HG03342 (cell line): ENCODE measurements at regions not wholly inside any gene's neighbourhood (a gene's known extent, or its start where the extent isn't known, plus 50 kb on each side); places are given as distances from the start of the nearest gene placed in this dataset.

Experiments
- ATAC-seq: cut with Tn5 transposase; IDR thresholded peaks from one replicate; pipeline ENCODE4 v1.9.1; 2021; ENCODE audit warnings: mild to moderate bottlenecking, moderate library complexity; ENCODE audit not compliant: unreplicated experiment

DNA sequence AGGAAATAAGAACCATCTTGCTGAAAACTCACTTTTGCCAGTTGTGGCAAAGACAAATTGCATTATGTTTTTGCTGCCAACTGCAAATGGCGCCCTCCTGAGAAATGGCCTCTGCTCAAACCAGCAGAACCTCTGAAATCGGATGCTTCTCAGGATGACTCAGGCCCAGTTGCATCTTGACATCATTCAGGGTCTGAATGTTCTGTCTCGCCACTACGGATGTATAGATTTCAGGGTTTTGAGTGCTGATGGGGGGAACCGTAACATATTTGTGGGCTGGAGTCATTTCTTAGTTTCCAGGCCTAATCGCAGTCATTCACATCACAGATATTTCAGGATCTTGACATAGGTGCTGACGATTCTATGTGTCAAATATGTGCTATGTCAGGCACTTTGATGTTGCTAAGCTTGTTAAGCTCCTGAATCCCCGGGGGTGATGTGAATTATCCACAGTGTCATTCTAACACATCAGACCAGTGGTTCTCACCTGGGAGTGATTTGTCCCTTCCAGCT, 207.1 kb downstream of the NFATC2 start:
- ATAC-seq = no peak

DNA sequence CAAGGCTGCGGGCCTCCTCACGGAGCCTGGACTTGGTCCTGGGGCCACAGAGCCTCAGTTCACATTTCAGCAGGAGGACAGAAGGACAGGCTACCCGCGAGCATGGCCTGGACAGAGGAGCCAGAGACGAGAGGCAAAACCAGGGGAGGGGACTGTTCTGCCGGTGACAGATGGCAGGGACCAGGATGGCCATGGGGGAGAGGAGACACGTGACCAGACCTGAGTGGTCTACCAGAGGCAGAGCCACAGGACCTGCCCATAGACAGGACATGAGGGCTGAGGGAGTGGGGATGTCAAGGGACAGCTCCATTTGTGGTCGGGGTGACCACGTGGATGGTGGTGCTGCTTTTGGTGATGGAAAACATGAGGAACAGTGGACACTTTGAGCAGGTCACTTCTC, 207.9 kb downstream of the NFATC2 start:
- ATAC-seq = no peak

DNA sequence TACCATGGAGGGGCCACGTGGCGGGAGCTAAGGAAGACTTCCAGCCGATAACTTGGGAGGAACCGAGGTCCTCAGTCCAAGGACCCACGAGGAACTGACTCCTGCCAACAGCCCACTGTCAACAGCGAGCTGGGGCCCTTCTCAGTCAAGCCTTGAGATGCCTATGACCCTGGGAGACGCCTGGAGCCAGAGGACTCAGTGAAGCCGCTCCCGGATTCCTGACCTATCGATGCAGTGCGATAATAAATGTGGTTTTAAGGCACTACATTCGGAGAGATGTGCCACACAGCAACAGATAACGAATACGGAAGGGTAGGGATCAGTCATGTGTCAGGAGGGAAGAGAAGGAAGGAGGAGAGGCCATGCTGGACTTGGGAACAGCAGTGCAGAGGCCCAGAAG, 208.5 kb downstream of the NFATC2 start:
- ATAC-seq = no peak

DNA sequence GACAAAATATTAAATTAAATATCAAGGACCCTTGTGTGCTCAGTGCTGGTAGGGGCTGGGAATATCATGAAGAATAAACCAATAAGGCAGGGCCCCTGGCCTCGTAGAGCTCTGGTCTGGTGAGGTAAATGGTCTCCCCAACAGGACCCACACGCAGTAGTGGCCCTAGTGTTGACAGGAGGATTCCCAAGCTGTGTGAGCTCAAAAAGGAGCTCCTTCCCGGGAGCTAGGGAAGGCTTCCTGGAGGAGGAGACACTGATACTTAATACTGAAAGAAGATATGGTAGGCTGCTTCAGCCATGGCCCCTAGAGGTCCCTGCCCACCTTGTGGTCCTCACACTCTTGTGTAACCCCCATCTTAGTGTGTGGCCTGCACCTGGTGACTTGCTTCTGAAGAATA, 209.1 kb downstream of the NFATC2 start:
- no peak for ATAC-seq

DNA sequence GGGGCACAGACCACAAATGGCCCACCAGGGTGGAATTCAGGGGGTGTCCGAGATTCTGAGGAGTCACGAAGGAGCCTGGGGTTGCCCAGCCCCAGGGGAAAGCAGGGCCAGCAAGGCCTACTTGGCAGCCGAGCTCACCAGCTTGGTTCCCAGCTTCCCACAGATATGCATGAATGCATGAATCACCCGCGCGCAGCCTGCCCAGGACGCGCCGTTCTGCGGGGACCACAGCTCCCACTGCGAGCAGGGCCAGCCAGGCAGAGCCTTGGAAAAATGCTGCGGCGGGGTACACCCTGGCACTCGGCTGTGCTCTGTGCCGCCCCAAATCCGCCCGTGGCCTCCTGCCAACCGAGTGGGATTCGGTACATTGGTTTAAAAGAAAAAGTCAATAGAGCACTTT, 211.0 kb downstream of the NFATC2 start:
- no peak for ATAC-seq

DNA sequence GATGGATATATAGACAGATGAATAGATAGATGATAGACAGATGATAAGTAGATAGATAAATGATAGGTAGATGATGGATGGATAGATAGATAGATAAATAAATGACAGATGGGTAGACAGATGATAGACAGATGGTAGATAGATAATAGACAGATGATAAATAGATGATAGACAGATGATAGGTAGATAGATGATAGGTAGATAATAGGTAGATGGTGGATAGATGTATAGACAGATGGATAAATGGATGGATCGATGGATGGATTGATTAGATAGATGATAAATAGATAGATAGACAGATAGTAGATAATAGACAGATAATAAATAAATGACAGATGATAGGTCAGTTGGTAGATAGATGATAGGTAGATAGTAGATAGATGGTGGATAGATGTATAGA, 212.7 kb downstream of the NFATC2 start:
- ATAC-seq = no peak

DNA sequence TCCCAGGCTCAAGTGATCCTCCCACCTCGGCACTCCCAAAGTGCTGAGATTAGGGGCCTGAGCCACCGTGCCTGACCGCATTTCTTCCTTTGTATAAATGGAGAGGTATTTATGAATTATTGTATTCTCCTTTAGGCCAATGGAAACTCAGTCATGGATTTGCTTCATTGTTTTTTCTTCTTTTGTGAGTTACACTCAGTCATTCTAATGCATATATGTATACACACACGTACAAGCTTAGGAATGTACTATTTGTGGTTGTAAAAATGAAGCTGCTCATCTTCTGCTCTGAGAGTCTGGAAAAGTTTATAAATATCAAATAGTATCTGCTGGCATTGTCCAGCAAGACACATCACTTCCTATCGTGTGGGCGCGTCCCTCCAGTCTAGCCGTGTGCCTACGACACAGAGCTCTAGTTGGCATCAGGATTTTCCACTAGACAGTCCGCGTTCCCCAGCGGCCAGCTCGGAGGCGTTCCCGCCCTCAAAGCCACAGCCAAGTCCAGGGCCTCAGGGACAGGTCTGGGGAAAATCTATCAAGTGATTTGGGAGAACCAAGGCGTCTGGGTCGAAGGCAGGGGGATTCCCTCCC, 215.2 kb downstream of the NFATC2 start:
- ATAC-seq = no peak

DNA sequence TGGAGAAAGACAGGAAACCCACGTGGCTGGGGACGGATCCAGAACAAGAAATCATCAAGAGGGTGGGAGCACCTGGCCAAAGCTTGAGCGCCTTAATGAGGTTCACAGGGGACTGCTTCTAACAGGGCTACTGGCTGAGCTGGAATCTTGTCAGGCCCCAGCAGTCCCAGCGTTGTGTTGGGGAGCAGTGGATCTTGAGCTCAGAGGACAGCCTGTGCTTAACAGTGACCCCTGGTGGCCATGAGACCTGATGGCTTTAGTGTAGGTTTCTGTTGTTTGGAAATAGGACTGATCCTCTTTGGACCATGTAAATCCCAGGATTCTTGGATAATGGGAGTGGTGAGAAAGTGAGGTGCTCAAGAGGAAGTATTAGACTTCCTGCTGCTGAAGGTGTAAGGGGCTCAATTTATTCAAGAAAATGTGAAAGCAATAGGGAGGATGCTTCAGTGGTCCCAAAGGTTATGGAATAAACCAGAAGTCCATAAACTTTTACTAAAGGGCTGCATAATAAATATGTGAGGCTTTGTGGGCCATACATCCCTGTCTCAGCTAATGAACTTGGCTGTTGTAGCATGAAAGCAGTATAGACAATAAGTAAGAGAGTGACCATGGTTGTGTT, 216.2 kb downstream of the NFATC2 start:
- ATAC-seq = no peak

DNA sequence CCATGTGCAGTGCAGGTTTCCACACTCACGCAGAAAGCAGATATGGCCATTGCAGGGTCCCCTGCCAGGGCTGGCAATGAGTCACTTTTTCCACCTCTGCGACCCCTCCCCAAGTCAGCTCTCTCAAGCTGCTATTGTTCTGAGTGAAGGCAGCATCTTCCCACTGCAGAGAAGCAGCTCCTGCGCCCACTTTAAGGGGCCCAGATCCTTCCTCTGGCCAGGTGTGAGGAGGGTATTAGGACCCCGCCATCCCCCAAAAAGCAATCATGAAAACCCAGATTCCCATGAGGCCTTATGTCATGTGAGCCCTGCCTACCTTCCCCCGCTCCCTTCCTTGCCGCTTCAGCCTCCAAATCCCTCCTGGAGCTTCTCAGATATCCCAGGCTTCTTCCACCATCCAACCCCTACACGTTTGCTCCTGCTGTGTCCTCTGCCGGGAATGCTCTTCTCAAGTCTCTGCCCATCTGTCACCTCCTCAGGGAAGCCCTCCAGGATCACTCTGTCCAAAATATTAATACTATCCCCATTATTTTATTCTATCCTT, 220.3 kb downstream of the NFATC2 start:
- no peak for ATAC-seq

DNA sequence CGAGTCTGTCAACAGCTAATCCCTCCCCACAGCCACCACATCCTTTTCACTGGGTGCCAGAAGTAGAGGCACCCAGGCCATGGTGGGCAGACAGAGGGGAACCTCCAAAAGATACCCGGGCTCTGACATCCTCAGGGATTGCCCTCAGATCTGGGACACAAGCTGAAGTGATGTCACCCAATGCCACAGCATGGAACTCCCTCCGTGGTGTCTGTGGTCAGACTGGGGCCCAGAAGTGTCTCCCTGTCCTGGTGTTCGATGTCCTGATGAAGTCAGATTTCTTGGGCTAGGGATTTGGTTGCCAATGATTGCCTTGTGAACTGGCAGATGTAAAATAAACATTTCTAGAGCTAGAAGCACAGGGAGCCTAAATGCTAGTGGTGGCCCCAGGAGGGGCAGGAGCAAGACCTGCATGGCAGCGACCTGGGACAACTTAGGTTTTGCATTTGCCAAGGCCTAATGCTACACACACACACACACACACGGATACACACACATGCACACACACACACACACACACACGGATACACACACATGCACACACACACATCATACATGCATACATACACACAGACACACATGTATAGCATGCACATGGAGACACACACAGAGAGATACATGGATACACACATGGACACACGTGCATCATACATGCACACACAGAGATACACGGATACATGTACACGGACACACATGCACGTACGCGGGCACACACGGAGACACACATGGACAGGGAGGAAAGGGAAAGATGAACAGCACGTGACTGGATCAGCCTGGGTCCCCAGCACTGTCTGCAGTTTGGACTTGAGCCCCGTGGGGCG, 221.0 kb downstream of the NFATC2 start:
- no peak for ATAC-seq

DNA sequence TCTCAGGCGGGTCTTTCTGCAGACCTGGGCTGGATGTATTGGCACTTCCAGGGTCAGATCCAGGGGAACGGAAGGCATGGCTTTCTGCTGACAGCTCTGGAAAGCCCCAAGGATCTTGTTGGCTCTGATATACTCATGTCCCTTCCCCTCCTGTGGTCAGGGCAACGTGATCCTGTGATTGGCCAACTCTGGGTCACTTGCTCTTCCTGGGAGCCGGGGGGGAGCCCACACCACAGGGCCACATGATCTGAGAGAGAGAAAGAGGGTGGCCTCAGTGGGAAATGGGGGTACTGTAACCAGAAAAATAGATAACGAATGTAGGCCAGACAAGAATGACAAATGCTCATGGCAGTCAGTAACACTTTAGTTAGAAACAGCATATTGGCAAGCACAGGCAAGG, 223.0 kb downstream of the NFATC2 start:
- no peak for ATAC-seq

DNA sequence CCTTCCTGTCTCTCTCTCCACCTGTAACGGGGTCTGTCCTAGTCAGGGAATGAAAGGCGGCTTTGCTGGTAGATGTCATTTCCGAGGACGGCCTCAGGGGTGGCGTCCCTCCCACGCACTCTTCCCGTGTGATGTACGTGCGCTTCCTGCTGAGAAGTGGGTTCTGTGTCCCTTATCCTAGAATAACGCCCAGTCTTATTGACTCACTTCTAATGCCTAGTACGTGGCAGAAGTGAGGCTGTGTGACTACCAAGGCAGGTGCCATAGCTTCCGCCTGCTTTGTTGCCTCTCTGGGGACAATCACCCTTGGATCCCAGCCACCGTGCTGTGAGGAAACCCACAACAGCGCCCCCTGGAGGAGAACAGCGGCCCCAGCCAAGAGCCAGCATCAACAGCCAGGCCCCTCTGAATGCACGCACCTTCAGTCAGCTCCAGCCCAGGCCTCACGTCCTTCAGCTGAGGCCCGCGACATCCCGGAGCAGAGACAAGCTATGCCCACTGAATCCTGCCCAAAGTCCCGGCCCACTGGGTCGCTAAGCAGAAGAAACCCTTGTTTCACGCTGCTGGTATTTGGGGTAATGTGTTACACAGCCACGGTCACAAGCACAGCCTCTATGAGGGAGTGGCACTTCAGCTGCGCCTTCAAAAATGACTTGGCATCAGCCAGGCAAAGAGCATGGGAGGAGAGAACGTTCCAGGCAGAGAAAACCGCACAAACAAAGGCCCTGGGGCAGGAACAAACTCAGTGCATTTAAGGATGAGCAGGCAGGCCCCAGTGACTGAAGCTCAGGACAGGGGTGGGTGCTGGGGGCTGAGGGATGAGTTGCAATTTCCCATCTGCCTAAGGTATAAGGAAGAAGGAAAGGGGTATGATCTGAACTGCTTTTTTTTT, 224.2 kb downstream of the NFATC2 start:
- no peak for ATAC-seq

DNA sequence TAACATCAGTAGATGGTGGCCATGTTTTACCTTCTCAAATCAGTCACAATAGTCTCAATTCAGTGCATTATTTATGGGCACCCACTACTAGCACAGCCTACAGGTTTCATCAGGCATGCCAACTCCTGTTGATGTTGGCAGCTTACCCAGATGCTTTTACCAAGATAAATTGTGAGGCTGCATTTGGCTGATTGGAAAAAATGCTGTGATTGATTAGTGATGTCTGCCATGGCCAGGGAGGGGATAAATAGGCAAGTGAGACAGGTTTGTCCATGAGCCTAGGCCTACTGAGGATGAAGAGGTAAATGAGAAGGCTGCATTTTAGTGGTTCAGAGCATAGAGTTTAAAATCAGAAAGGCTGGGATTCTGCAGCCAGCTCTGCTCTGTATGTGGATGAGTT, 227.1 kb downstream of the NFATC2 start:
- no peak for ATAC-seq

DNA sequence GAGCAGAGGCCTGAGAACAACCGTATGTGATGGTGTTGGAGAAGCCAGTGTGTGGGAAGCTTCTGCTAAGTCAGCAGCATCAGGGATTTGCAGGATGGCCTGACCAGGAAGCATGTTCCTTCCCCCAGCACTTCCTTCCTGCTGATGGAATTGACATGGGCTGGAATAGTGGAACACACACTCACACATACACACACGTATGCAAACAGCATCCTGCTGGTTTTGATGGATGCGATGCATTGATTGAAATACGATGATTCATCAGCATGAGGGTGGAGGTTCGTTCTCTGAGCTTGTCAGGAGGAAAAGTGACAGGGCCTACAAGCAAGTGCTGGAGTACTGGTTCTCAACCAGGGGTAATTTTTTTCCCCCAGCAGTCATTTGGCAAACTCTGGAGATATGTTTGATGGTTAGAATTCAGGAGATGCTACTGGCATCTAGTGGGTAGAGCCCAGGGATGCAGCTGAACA, 229.1 kb downstream of the NFATC2 start:
- no peak for ATAC-seq

DNA sequence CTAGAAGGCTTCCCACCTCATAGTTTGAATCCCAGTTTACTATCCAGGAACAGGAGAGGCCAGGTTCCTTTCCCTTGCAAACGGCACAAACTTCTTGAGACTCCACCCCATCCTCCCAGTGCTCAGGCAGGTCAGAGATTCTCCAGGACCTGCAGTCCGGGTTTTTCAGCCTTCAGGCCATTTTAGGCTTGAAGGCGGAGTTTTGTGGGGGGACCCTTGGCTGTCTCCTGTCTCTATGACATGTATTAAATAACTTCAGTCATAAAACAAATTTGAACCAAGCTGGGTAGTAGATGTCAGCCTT, 230.1 kb downstream of the NFATC2 start:
- ATAC-seq = no peak

DNA sequence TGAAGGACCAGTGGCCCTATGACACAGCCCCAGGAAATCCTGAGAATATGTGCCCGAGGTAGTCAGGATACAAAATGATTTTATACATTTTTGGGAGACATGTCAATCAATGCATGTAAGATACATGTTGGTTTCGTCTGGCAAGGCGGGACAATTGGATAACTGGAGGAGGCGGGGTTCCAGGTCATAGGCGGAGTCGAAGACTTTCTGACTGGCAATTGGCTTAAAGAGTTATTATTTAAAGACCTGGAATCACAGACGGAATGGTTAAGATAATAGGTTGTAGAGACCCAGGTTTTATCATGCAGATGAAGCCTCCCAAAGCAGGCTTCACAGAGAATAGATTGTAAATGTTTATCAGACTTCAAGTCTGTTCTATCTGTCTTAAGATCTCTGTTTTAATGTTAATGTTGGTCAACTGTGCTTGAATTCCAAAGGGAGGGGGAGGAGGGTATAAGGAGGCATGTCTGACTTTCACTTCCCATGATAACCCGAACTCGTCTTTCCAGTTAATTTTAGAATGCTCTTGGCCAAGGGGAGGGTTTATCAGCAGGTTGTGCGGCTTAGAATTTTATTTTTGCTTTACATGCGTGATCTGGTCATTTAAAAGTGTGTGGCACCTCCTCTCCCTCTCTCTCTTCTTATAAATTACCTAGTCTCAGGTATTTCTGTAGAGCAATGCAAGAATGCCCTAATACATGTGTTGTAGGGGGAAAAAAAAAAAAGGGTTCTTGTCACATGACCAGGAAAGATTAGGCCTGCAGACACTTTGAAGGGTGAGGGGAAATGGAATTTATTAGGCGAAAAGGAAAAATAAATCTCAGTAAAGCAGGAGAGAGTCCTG, 230.7 kb downstream of the NFATC2 start:
- no peak for ATAC-seq

DNA sequence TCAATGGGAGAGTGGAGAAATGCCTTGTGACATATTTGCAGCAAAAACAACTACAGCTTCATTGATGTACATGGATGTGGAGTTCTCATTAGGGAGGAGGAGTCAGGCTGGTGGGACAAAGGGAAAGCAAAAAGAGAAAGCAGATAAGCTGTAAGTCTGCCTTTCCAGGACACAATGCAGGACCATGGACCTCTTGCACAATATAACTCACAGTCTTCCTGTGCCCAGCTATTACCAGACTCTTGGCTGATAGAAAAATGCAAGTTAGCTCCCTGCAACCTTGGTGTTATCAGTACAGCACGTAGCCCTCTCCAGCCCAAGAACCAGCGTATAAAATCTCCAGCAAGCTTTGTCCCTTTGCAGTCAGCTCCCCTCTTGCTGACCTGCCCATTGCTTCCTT, 232.3 kb downstream of the NFATC2 start:
- no peak for ATAC-seq

DNA sequence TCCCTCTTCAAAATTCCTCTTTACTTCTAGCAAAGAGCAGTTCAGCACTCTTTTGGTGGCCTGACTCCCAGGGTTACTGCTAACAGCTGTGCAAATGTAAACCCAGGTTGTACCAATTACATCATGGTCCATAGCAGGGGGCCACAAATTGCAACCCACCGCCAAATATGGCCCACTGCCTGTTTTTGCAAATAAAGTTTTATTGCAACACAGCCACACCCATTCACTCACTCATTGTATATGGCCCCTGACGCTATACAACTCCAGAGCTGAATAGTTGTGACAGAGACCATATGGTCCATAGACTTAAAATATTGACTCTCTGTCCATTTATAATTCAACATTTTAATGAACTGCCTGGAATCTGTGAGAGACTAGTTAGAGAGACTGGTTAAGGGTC, 233.4 kb downstream of the NFATC2 start:
- ATAC-seq = no peak

DNA sequence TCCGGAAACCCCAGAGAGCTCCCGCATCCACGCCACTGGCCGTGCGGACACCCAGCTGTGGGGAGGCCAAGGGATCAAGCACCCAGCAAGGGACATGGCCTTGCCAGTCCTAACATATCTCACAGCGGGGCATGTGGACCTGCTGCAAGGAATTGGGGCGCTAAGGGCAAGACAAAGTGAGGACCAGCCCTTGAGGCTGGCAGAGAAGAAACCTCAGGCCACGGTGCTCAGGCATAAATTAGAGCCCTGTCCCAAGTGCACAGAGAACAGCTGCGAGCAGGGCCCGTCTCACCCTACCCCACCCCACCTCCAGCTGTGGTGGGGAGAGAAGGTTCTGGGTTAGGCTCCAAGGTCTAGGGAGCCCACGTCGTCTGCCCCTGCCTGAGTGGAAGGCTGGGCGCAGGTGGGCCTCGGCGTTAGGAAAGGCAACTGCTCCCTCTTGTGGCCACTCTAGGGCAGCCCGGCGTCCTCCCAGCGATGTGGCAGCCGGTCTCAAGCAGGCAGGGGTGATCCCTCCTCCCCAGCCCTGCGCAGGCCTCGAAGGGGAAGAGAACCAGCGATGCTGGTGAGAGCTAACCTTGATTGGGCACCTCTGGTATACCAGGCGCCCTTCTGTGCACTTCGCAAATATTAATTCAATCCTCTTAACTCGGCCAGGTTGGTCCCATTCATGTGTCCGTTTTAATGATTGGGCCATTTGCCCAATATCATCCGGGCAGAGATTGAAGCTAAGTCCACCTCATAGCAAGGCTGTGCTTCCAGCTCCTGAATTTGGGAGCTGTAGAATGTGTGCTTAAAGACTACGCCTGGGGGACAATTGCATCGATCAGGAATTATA, 235.8 kb downstream of the NFATC2 start:
- peak; percentile 82 for ATAC-seq
